ENCODE measurements at regions not wholly inside any gene's neighbourhood (a gene's known extent, or its start where the extent isn't known, plus 50 kb on each side); places are given as distances from the start of the nearest gene placed in this dataset.

- no peaks in the 10 kb centered on the region for H3K9me3 ChIP-seq
- 27 to 37% methylated on average over 12 of the region's 12 CpGs for WGBS, 2 donors
- H3K27ac ChIP-seq, result peak overlapping the region in 2 of 4 donors; percentile 12 to 59
- H3K4me3 ChIP-seq, result no peak overlapping the region
- TF ChIP-seq CTCF (IDR thresholded peaks at IDR 0.05), result no peak
- TF ChIP-seq POLR2A (IDR thresholded peaks at IDR 0.05), result no peak
- no peak for TF ChIP-seq EP300 (IDR thresholded peaks at IDR 0.05)
- H3K27me3 ChIP-seq, result no peaks in the 10 kb centered on the region
- no peak for DNase-seq (ENCODE audit: low spot score in 2 of 2)
- no peaks in the 10 kb centered on the region for H3K36me3 ChIP-seq
- H3K4me1 ChIP-seq, result peaks cover 0 to 8% (median 3%) of the 10 kb centered on the region in 4 donors
These were observed 215.4 kb downstream of the HDGFL1 start for GRCh38 chr6:22784601-22785410.

GRCh38 chr6:22788038-22788437 is 218.7 kb downstream of the HDGFL1 start:
- DNase-seq (ENCODE audit: low spot score in 2 of 2), result no peak
- peaks cover 0 to 8% (median 3%) of the 10 kb centered on the region in 4 donors for H3K4me1 ChIP-seq
- no peak overlapping the region for H3K27ac ChIP-seq
- H3K9me3 ChIP-seq, result peaks cover 0 to 5% (median 0%) of the 10 kb centered on the region in 4 donors
- no peaks in the 10 kb centered on the region for H3K36me3 ChIP-seq
- TF ChIP-seq POLR2A (IDR thresholded peaks at IDR 0.05) (no peak), CTCF (IDR thresholded peaks at IDR 0.05) (no peak), EP300 (IDR thresholded peaks at IDR 0.05) (no peak)
- 80 to 85% methylated on average over 7 of the region's 7 CpGs for WGBS, 2 donors
- H3K27me3 ChIP-seq, result no peaks in the 10 kb centered on the region
- H3K4me3 ChIP-seq, result no peak overlapping the region

- DNase-seq (ENCODE audit: low spot score in 2 of 2), result no peak
- Histone ChIP-seq H3K27ac (no peak overlapping the region), H3K9me3 (peaks cover 0 to 13% (median 0%) of the 10 kb centered on the region in 4 donors), H3K4me3 (no peak overlapping the region), H3K36me3 (no peaks in the 10 kb centered on the region), H3K27me3 (no peaks in the 10 kb centered on the region), H3K4me1 (peaks cover 0 to 8% (median 1%) of the 10 kb centered on the region in 4 donors)
- TF ChIP-seq EP300 (IDR thresholded peaks at IDR 0.05) (no peak), CTCF (IDR thresholded peaks at IDR 0.05) (no peak), POLR2A (IDR thresholded peaks at IDR 0.05) (no peak)
- 92 to 96% methylated on average over 5 of the region's 5 CpGs for WGBS, 2 donors
These were observed 219.9 kb downstream of the HDGFL1 start for GRCh38 chr6:22789315-22789714.

GRCh38 chr6:22794844-22795243 is 225.5 kb downstream of the HDGFL1 start:
- DNase-seq (ENCODE audit: low spot score in 2 of 2), result no peak
- Histone ChIP-seq H3K27ac (no peak overlapping the region), H3K4me1 (no peaks in the 10 kb centered on the region), H3K9me3 (peaks cover 0 to 26% (median 3%) of the 10 kb centered on the region in 4 donors), H3K27me3 (no peaks in the 10 kb centered on the region), H3K4me3 (no peak overlapping the region), H3K36me3 (no peaks in the 10 kb centered on the region)
- 95 to 96% methylated on average over 1 of the region's 1 CpG for WGBS, 2 donors
- no peak for TF ChIP-seq EP300 (IDR thresholded peaks at IDR 0.05)
- TF ChIP-seq CTCF (IDR thresholded peaks at IDR 0.05), result no peak
- no peak for TF ChIP-seq POLR2A (IDR thresholded peaks at IDR 0.05)

GRCh38 chr6:22800451-22800850 is 231.1 kb downstream of the HDGFL1 start:
- TF ChIP-seq CTCF (IDR thresholded peaks at IDR 0.05) (no peak), POLR2A (IDR thresholded peaks at IDR 0.05) (no peak), EP300 (IDR thresholded peaks at IDR 0.05) (no peak)
- H3K27ac ChIP-seq, result no peak overlapping the region
- H3K4me3 ChIP-seq, result no peak overlapping the region
- peaks cover 0 to 3% (median 0%) of the 10 kb centered on the region in 4 donors for H3K9me3 ChIP-seq
- no peaks in the 10 kb centered on the region for H3K36me3 ChIP-seq
- 83 to 84% methylated on average over 1 of the region's 1 CpG for WGBS, 2 donors
- no peaks in the 10 kb centered on the region for H3K27me3 ChIP-seq
- H3K4me1 ChIP-seq, result no peaks in the 10 kb centered on the region
- DNase-seq (ENCODE audit: low spot score in 2 of 2), result no peak

Measured in tibial nerve (tissue), 4 donors.